Activated naive CD4-positive, alpha-beta T cell treated with Interleukin-2 at 50 U/mL for 16 hours (primary cell): ENCODE measurements at regions not wholly inside any gene's neighbourhood (a gene's known extent, or its start where the extent isn't known, plus 50 kb on each side); places are given as distances from the start of the nearest gene placed in this dataset.
"Not testable (repeated sequence)": the region's sequence is repeated elsewhere in the genome, so short reads cannot be mapped to it uniquely, and the experiment has no call there.

Source experiments
- DNase-seq: peaks from one replicate; pipeline ENCODE4 v3.0.0-alpha.2; 2020

DNA sequence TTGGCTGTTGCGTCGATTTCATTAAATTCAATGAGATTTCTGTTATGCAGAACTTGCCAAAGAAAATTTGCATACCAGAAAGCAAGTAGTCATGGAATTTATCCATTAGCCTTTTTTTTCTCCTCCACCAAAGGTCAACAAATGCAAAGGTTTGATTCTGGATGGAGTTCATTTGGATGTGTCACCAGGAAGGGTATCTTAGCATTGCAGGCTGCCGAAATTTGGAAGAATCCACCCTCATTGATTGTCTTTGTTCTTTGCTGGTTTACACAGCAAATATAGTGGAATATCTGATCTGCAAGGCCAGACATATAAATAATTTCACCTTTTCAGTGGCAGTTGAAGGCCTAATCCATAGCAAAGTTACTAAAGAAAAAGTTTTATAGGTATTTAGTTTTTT, 229.4 kb upstream of the SLC35B3 start:
- no peak for DNase-seq

DNA sequence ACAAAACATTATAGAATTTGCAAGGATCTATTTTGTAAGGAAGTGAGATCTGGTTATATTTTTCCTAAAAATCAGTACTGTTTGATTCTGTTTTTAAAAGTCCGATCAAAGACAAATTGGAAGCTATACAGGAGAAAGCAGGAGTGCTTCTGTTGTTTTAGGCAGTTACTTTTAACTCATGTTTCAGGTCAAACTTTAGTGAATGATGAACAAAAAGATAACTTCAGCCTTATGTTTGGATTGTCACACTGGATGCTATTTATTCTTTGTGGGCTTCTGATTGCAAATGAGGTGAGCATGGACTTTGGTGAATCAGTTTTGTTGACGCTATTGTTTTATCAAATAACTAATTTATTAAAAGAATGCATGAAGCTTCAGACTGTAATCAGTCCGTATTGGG, 228.7 kb upstream of the SLC35B3 start:
- DNase-seq, result no peak

DNA sequence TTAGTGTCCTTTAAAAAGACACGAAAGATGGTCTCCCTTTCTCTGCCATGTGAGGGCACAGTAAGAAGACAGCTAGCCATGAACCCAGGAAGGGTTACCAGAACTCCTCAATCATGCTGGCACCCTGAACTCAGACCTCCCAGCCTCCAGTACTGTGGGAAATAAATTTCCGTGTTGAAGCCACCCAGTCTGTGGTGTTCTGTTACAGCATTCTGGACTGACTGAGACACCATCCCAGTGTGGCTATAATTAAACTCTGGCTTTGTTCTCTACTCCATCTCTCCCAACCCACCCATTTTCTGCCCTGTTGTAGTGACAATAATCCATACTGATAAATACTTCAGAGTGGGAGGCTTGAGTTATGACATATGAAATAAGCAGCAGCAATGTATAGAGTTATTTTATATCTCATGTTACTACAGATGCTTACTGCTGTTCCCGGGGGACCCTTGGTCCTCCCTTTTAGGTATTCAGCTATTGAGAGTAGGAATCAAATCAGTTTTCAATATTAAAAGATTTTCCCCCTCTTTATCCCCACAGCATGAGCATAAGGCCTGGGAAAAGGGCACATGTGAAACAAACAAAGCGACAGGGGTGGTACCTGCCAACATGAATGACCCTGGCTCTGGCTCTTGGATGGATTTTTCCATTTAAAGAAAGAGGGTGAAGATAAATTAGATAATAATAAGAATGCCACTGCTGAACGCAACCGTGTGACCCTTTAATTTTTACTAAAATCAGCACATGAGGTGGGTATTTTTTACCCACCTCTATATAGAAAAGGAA, 224.3 kb upstream of the SLC35B3 start:
- no peak for DNase-seq

DNA sequence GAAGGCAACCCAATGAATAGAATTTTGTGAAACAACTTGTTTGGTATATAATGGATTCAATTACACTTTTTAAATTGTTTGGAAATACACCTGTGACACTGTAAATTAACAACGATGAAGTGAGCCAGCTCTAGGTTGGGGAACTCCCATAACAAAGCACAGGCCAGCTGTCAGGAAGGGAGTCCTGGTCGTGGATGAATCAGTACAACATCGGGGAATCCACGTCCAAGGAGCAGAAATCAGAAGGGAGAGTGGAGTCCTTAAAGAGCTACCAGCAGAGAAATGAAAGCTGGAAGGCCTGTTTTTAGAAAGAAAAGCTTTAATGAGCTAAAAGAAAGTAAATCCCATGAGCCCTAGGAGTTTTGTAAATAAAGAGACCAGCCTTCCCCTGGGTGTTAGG, 223.1 kb upstream of the SLC35B3 start:
- DNase-seq, result no peak

DNA sequence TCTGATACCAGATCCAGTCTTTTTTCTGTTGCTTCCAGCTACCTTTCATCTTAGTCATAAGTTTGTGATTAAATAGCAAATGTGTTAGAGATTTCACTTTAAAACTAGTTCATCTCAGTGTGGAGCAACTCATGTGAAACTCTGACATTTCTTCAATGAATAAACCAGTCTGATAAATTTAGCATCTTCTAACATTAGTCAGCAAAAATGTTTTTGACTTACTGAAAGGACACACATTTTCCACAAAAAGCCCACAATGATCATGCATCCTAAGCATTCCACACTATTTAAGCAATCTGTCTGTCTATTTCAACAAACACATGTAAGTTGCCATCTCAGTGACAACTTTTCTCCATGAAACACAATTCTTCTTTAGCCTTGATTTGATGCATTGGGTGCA, 222.2 kb upstream of the SLC35B3 start:
- no peak for DNase-seq

DNA sequence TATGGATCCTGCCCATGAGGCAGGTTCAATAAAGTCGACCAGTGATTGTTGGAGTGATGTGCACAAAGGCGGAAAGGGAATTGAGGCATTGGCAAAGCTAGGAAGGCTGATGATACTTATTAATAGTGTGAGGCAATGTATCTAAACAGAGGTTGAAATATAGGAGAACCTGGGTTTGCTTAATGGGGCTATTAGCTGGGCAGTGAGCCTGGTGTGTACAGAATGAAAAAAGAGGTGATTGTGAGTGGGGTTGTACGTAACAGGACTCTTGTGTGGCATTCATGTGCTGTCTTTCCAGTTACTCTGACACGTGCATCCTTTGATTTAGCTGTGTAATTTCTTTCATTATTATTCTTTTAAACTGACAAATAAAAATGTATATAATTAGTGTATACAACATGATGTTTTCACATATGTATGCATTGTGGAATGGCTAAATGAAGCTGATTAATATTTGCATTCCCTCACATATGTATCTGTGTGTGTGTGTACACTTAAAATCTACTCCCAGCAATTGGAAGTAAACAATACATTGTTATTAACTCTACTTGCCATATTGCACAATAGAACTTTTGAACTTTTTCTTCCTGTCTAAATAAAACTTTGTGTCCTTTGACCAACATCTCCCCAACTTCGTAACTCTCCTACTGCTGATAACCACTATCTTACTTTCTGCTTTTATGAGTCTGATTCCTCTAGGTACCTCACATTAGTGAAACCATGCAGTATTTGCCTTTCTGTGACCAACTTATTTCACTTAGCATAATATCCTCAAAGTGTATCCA, 220.5 kb upstream of the SLC35B3 start:
- no peak for DNase-seq

DNA sequence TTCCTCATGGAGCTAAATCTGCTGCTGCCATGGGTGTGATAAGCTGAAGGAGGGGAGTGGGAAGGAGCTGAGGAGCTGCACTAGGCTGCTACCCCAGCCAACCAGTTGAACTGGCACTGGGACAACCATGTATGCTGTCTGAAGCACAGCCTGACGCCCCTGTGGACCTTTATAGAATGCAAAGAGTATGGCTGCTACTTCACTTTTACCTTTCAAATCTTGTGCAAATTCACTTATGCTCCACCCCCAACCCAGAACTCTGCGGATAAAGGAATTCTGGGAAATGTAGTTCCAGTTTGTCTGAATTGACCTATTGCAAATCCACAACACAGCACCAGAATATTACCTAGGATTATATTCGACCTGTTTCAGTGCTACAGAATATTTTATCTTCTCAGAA, 217.4 kb upstream of the SLC35B3 start:
- no peak for DNase-seq

DNA sequence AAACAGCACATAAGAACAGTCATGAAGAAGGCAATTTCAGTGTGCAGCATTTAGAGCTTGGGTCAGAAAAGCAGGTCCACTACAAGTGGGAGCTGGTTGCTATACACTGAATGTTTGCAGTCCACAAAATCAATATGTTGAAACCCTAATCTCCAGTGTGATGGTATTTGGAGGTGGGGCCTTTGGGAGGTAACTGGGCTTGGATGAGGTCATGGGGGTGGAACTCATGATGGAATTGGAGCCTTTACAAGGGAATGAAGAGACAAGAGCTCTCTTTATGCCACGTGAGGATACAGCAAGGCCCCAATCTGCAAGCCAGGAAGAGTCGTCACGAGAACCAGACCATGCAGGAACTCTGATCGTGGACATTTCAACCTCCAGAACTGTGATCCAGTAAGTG, 216.7 kb upstream of the SLC35B3 start:
- no peak for DNase-seq

DNA sequence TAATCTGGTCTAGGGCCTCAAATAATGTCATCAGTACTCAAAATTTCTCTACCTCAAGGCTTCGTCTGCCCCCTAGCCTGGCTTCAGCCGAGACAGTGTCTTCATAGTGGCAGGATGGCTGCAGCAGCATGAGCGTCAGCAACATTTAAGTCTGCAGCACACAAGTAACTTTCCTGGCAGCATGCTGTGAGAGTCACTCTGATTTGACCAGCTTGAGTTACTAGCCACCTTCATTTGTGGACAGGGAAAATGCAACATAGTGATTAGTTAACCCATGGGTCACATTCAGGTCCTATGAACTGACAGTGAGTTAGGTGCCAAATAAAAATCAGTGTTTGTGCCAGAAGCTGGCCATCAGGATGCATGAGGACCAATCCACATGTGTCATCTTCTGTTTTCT, 209.9 kb upstream of the SLC35B3 start:
- no peak for DNase-seq

DNA sequence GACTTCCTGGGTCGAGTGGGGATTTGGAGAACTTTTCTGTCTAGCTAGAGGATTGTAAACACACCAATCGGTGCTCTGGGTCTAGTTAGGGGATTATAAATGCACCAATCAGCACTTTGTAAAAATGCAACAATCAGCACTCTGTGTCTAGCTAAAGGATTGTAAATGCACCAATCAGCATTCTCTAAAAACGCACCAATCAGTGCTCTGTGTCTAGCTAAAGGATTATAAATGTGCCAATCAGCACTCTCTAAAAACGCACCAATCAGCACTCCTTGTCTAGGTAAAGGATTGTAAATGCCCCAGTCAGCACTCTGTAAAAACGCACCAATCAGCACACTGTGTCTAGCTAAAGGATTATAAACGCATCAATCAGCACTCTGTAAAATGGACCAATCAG, 209.0 kb upstream of the SLC35B3 start:
- DNase-seq, result no peak

DNA sequence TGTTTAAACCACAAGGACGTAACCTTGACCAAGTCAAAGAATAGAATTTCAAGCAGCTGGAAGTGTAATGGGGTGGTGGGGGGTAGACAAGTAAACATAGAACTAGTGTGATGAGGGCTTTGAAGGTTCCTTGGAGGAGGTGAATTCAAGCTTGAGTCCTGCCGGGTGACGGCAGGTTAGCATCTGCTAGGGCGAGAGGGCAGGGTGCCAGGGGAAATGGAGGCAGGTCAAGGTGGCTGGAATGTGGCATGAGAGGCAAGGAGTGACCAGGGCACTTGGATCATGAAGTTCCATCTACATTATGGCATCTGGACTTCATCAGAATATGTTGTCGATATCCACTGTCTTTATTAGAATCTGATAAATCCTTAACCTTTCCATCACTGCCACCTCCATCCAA, 207.5 kb upstream of the SLC35B3 start:
- no peak for DNase-seq

DNA sequence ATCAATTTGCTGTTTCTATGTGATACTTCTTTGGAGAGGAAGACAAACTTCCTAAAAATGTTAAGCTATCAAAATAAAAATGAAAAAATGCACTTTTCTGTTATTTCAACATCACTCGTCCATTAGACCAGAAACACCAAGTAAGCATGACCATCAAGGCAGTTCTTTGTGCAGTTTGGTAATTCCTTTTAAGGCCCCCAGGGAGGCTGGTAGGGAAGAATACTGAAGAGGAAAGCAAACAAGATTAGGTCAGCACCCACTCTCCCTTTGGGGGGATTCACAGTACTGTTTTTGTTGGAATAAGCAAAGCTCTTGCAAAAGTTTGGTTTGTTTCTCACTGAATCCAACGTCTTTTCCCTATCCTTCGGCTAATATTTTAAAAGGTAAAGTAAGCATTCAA, 206.8 kb upstream of the SLC35B3 start:
- no peak for DNase-seq

DNA sequence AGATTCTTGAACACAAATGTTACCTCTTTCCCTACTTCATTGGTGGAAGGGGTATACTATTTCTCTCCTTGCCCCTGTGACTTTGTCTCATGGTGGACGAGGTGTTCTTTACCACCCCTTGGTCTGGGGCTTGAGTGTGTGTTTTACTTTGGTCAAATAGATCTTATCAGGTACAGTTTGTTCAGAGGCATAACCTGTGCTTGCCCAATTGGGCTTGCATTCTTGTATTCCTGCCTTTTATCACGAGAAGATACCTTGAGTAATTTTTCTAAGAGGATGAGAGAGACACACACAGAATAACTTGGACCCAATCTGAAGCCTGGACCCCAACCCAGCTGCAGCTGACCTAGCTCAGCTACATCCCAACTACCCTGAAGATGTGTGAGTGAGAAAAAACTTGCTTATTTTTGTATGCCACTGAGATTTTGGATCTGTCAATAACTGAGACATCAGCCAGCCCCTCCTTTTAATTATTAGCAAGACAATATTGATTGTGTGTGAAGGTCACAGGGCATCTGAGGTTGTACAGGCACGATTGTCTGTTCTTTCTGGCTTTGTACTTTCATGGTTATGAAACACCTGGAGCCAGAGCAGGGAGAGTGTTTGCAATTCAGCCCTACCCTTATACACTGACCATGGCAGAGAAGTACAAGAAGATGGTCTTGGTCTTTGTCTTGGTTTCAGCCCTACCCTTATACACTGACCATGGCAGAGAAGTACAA, 204.7 kb upstream of the SLC35B3 start:
- no peak for DNase-seq

DNA sequence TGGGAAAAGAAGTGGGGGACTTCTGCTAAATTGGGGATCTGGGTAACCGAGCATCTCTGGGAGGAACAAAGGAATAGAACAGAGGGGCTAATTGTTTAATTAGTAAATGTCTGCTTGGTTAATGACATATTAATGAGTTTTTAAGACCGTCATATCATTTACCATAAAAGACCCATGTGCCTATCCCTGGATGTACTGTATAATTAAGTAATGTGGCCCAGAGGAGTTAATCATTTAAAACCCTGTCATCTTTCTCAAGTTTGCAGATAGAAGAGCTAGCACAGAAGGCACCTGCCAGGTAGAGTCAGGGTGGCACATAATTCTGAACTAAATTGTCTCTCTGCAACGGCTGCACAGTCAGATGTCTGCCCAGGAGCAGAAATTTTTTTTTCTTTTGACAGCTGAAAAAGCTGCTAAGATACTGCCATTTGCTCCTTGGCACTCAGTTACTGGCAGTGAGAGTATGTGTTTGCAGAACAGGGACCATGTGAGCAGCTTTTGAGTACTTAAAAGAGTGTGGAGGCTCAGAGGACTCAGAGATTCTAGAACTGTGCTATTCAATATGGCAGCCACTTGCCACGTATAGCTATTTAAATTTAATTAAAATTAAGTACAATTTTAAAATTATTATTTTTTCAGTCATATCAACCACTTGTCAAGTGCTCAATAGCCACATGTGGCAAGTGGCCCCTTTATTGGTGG, 202.7 kb upstream of the SLC35B3 start:
- no peak for DNase-seq

DNA sequence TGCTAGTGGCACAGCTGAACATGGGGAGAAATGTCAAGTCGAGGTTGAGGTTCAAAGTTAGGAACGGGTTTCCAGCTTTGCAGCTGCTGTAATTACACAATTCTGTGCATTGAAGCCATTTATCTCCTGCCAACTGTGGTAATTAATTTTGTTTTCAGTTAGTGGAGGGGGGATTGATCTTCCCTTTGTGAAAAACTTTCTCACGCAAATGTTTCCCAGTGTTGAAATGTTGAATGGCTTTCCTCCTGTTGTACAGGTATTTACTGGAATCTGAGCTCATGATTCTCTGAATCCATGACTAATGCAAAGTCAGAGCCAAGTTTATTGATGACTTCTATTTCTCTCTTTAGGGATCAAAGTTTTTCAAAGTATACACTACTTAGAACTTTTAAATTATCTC, 198.4 kb upstream of the SLC35B3 start:
- no peak for DNase-seq

DNA sequence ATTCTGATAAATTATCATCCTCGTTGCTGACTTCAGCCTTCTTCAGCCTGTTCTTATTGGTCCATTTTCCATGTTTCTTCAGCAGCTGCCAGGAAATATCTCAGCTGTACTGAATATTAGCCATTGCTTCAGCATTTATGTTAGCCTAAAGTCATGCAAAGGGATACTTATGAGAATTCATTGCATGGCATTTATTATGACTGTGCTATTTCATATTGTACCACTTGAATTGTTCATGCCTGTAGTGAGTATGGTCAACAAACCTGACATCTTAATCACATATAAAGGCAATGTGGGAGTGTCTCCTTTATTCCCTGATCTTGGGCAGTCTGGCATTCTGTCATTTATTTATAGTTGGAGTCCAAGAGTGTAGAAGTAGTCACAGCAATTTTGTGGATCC, 193.4 kb upstream of the SLC35B3 start:
- no peak for DNase-seq

DNA sequence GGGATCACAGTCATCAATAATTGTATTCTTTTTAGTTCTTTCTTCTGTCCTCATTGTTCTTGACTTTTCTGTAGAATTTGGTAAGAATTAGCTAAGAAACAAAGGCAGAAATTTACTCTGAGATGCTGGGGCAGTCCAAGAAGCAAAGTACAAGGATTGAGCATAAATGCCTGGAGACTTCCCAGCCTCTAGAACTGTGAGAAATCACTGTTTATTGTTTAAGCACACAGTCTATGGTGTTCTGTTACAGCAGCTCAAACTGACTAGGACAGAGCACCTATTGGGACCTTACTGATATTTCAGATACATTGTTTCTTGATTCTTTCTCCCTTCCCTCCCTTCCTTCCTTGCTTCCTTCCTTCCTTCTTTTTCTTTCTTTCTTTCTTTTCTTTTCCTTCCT, 192.7 kb upstream of the SLC35B3 start:
- DNase-seq, result no peak

DNA sequence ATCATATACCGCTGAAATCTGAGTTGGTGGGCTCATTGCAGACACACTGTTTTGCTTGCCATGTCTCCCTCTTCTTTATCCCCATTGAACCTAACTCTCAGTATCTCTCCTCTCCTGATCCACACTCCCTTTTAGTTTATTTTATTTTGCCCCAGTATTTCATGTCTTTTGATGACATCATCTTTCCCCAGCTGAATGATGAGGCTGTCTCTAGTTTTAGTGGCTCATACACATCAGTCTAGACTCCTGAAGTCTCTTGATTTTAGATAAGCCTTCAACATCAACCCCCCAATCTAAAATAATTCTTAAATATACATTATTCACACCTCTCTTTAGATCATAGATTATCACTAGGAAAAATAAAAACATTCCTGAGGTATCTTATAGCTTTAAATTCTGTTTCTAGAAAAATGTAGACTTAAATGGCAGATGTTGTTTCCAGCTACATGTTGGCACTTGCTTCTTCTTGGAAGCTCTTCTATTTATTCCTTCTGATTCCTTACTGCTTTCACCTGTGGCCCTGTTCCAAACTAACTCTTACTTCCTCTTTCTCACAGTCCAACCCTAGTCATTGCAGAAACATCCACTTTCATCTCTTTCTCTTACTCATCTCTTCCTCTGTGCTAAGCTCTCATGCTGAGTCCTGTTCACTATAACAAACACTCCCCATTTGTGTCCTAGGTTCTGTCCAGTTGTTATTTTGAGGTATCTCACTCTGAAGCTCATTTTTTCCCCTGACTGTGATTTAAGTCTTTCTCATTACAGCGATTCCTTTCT, 191.9 kb upstream of the SLC35B3 start:
- no peak for DNase-seq

DNA sequence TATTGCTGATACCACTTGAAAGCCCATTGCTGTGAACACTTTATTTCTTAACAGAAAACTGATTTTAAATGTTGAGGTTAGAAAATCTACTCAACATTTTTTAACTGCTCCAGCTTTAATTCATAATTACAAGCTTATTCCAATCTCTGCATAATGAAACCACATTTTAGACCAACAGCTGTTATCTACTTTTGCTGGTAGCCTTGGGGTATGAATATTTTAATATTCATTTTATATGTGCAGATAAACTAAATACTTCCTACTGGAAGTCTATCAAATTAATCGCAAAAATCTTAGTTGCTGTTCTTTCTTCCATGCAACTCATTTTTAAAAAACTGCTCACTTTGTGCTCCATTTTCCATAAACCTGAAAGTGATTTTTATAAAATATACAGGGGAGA, 189.3 kb upstream of the SLC35B3 start:
- no peak for DNase-seq

DNA sequence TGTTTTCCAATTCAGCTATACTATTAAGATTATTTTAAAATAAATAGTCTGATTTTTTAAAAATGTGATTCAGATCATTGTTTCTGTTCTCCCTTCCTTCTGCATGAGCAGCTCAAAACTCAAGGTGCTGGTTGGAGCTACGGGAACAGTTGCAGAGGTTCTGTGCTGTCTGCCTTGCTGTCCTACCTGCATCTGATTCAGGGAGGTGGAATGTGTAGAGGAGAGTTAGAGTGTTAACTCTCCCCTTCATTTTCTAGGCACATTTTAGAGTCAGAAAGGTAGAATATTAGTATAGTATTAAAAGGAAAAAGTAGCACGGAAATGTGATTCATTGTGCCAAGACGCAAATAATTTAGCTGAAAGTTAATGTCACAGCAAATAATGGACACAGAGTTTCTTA, 188.1 kb upstream of the SLC35B3 start:
- DNase-seq, result no peak

DNA sequence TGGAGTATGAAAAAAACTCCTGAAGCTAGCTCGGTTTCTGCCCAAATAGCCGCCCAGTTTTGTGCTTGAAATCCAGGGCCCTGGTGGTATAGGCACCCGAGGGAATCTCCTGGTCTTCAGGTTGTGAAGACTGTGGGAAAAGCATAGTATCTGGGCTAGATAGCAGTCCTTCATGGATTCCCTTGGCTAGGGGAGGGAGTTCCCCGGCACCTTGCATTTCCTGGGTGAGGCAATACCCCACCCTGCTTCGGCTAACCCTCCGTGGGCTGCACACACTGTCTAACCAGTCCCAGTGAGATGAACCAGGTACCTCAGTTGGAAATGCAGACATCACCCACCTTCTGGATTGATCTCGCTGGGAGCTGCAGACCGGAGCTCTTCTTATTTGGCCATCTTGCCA, 184.5 kb upstream of the SLC35B3 start:
- no peak for DNase-seq

DNA sequence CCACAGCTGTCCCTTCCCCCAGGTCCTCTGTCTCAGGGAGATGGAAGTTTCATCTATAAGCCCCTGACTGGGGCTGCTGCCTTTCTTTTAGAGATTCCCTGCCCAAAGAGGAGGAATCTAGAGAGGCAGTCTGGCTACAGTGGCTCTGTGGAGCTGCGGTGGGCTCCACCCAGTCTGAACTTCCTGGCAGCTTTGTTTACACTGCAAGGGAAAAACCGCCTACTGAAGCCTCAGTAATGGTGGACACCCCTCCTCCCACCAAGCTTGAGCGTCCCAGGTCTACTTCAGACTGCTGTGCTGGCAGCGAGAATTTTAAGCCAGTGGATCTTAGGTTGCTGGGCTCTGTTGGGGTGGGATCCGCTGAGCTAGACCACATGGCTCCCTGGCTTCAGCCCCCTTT, 184.1 kb upstream of the SLC35B3 start:
- DNase-seq, result not testable (repeated sequence)

DNA sequence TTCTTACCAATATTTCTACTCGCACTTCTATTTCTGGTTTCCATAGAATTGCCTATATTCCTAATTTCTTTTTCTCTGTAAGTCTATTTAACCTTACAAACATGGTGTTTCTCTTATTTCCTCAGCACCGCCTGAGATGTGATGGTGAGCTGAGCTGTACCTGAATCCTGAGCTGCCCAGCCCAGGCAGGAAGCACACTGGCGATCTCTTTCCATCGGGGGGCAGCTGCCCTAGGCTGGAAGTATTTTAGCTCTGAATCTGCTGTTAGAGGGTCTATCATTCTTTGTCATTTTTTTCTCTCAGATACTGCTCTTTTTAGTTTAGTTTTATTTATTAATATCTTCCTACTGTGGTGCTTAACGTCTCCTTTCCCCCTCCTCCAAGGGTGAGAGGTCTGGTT, 173.4 kb upstream of the SLC35B3 start:
- DNase-seq, result no peak
